Liver (tissue), 7 donors: ENCODE measurements at regions not wholly inside any gene's neighbourhood (a gene's known extent, or its start where the extent isn't known, plus 50 kb on each side); places are given as distances from the start of the nearest gene placed in this dataset.

Experiments used
- DNase-seq: peaks from one replicate; pipeline ENCODE4 v3.0.0-alpha.2; 2017; ENCODE audit warnings: low spot score
- H3K27ac ChIP-seq, 2 donors: one replicate each; pipeline ENCODE4 v1.7.0; 2013; ENCODE audit warnings: inconsistent platforms in 2 of 2, low read length in 2 of 2, control low read depth in 1 of 2, low read depth in 1 of 2, mild to moderate bottlenecking in 1 of 2
- H3K27me3 ChIP-seq, 4 donors: one replicate each; pipeline versions ENCODE4 v1.6.1 to v1.7.0; 2013; ENCODE audit warnings: low read length in 3 of 4, inconsistent platforms in 1 of 4, mild to moderate bottlenecking in 1 of 4, moderate library complexity in 1 of 4; ENCODE audit not compliant: control insufficient read depth in 4 of 4, insufficient read depth in 4 of 4
- H3K36me3 ChIP-seq, 4 donors: one replicate each; pipeline versions ENCODE4 v1.6.1 to v1.7.0; 2013; ENCODE audit warnings: low read length in 3 of 4, mild to moderate bottlenecking in 3 of 4, low read depth in 1 of 4, moderate library complexity in 1 of 4; ENCODE audit not compliant: control insufficient read depth in 4 of 4, insufficient read depth in 3 of 4
- H3K4me1 ChIP-seq, 4 donors: one replicate each; pipeline versions ENCODE4 v1.6.1 to v1.7.0; 2013; ENCODE audit warnings: low read length in 3 of 4, mild to moderate bottlenecking in 3 of 4, moderate library complexity in 1 of 4; ENCODE audit not compliant: control insufficient read depth in 4 of 4, insufficient read depth in 4 of 4
- H3K4me3 ChIP-seq, 3 donors: one replicate each; pipeline versions ENCODE4 v1.6.1 to v1.7.0; 2013; ENCODE audit warnings: low read length in 3 of 3, control low read depth in 1 of 3, low read depth in 1 of 3, mild to moderate bottlenecking in 1 of 3
- H3K9ac ChIP-seq, 2 donors: one replicate each; pipeline ENCODE4 v1.7.0; 2013; ENCODE audit warnings: low read length in 2 of 2, mild to moderate bottlenecking in 2 of 2, moderate library complexity in 2 of 2, control low read depth in 1 of 2, low read depth in 1 of 2
- H3K9me3 ChIP-seq, 4 donors: one replicate each; pipeline versions ENCODE4 v1.6.1 to v1.7.0; 2013; ENCODE audit warnings: low read length in 3 of 4; ENCODE audit not compliant: control insufficient read depth in 4 of 4
- ATF3 ChIP-seq: IDR thresholded peaks from 2 replicates; pipeline ENCODE4 v1.6.1; 2016; ENCODE audit warnings: antibody characterized with exemption
- EGR1 ChIP-seq, 2 donors: IDR thresholded peaks; 2 replicates each; pipeline ENCODE4 v1.6.1; 2016 to 2018; ENCODE audit warnings: antibody characterized with exemption in 2 of 2, low read depth in 2 of 2
- FOXA1 ChIP-seq: IDR thresholded peaks from 2 replicates; pipeline ENCODE4 v1.6.1; 2016; ENCODE audit warnings: antibody characterized with exemption
- FOXA2 ChIP-seq: IDR thresholded peaks from 2 replicates; pipeline ENCODE4 v1.6.1; 2016; ENCODE audit warnings: antibody characterized with exemption
- GABPA ChIP-seq, 2 donors: IDR thresholded peaks in 1 of 2; conservative IDR thresholded peaks in 1 of 2; 2 replicates each; pipeline ENCODE4 v1.6.1; 2016; ENCODE audit warnings: antibody characterized with exemption in 2 of 2, mild to moderate bottlenecking in 1 of 2, moderate library complexity in 1 of 2
- HNF4A ChIP-seq, 2 donors: conservative IDR thresholded peaks; 2 replicates each; pipeline ENCODE4 v1.6.1; 2016; ENCODE audit warnings: antibody characterized with exemption in 2 of 2, mild to moderate bottlenecking in 2 of 2
- HNF4G ChIP-seq: IDR thresholded peaks from 2 replicates; pipeline ENCODE4 v1.6.1; 2016; ENCODE audit warnings: antibody characterized with exemption
- JUND ChIP-seq, 2 donors: IDR thresholded peaks; 2 replicates each; pipeline ENCODE4 v1.6.1; 2016; ENCODE audit warnings: antibody characterized with exemption in 2 of 2
- NR2F2 ChIP-seq: IDR thresholded peaks from 2 replicates; pipeline ENCODE4 v1.6.1; 2016; ENCODE audit warnings: antibody characterized with exemption
- RAD21 ChIP-seq, 2 donors: IDR thresholded peaks; 2 replicates each; pipeline ENCODE4 v1.6.1; 2016; ENCODE audit warnings: antibody characterized with exemption in 2 of 2, mild to moderate bottlenecking in 2 of 2
- RXRA ChIP-seq, 2 donors: IDR thresholded peaks; 2 replicates each; pipeline ENCODE4 v1.6.1; 2017 to 2018; ENCODE audit warnings: antibody characterized with exemption in 2 of 2, mild to moderate bottlenecking in 1 of 2
- SP1 ChIP-seq: IDR thresholded peaks from 2 replicates; pipeline ENCODE4 v1.6.1; 2018; ENCODE audit warnings: antibody characterized with exemption, mild to moderate bottlenecking
- WGBS: extraction: QIAGEN DNeasy Blood & Tissue Kit; methylation state at CpG from one replicate; pipeline ENCODE4 v1.1.7; 2013; 5-methylcytosine and 5-hydroxymethylcytosine counted together
- TF ChIP-seq, protein P1 (sequence below): IDR thresholded peaks from 2 replicates; pipeline ENCODE4 v1.6.1; 2016; ENCODE audit warnings: antibody characterized with exemption, mild to moderate bottlenecking
- TF ChIP-seq, protein P2 (sequence below): IDR thresholded peaks from 2 replicates; pipeline ENCODE4 v1.6.1; 2016; ENCODE audit warnings: antibody characterized with exemption
- TF ChIP-seq, protein P3 (sequence below): IDR thresholded peaks from 2 replicates; pipeline ENCODE4 v1.6.1; 2016; ENCODE audit warnings: antibody characterized with exemption
- donor health status: healthy.
- donor health status: healthy.
- donor health status: healthy.
- donor health status: healthy.

DNA sequence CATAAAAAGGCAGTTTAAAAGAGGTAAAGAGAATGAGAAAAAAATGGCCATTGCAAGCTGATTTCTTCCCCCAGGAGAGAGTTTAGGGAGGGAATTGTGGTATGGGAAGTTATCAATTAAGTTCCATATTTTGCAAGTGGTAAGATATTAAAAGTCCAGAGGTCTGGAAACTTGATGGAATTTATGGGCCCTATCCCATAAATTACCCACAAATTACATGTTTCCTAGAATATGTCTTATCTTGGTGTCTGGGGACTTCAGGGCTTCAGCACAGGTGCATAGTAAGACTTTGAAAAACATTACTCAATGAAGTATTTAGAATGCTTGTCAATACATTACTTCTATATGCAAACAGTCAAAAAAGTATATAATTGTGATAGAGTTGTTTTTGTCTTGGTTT lies 614.9 kb upstream of the LRRC4C start:
- TF ChIP-seq HNF4A (conservative IDR thresholded peaks at IDR 0.05) (no peak), EGR1 (IDR thresholded peaks at IDR 0.05; ENCODE audit: low read depth in 2 of 2) (no peak), NR2F2 (no peak), FOXA2 (no peak), FOXA1 (no peak), SP1 (no peak), HNF4G (no peak)
- TF ChIP-seq, protein P1, sequence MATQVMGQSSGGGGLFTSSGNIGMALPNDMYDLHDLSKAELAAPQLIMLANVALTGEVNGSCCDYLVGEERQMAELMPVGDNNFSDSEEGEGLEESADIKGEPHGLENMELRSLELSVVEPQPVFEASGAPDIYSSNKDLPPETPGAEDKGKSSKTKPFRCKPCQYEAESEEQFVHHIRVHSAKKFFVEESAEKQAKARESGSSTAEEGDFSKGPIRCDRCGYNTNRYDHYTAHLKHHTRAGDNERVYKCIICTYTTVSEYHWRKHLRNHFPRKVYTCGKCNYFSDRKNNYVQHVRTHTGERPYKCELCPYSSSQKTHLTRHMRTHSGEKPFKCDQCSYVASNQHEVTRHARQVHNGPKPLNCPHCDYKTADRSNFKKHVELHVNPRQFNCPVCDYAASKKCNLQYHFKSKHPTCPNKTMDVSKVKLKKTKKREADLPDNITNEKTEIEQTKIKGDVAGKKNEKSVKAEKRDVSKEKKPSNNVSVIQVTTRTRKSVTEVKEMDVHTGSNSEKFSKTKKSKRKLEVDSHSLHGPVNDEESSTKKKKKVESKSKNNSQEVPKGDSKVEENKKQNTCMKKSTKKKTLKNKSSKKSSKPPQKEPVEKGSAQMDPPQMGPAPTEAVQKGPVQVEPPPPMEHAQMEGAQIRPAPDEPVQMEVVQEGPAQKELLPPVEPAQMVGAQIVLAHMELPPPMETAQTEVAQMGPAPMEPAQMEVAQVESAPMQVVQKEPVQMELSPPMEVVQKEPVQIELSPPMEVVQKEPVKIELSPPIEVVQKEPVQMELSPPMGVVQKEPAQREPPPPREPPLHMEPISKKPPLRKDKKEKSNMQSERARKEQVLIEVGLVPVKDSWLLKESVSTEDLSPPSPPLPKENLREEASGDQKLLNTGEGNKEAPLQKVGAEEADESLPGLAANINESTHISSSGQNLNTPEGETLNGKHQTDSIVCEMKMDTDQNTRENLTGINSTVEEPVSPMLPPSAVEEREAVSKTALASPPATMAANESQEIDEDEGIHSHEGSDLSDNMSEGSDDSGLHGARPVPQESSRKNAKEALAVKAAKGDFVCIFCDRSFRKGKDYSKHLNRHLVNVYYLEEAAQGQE: no peak
- Histone ChIP-seq H3K9me3 (no peaks in the 10 kb centered on the region), H3K9ac (no peak overlapping the region), H3K4me1 (no peaks in the 10 kb centered on the region), H3K27me3 (no peaks in the 10 kb centered on the region), H3K27ac (no peak overlapping the region), H3K4me3 (no peak overlapping the region), H3K36me3 (no peaks in the 10 kb centered on the region)
- no peak for DNase-seq

- H3K9me3 ChIP-seq: no peaks in the 10 kb centered on the region
- TF ChIP-seq, protein P2, sequence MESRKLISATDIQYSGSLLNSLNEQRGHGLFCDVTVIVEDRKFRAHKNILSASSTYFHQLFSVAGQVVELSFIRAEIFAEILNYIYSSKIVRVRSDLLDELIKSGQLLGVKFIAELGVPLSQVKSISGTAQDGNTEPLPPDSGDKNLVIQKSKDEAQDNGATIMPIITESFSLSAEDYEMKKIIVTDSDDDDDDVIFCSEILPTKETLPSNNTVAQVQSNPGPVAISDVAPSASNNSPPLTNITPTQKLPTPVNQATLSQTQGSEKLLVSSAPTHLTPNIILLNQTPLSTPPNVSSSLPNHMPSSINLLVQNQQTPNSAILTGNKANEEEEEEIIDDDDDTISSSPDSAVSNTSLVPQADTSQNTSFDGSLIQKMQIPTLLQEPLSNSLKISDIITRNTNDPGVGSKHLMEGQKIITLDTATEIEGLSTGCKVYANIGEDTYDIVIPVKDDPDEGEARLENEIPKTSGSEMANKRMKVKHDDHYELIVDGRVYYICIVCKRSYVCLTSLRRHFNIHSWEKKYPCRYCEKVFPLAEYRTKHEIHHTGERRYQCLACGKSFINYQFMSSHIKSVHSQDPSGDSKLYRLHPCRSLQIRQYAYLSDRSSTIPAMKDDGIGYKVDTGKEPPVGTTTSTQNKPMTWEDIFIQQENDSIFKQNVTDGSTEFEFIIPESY: no peak
- no peak for TF ChIP-seq RAD21 (IDR thresholded peaks at IDR 0.05)
- TF ChIP-seq GABPA (IDR thresholded peaks at IDR 0.05 in 1 of 2, conservative IDR thresholded peaks at IDR 0.05 in 1 of 2): no peak
- no peak for TF ChIP-seq JUND (IDR thresholded peaks at IDR 0.05)
- TF ChIP-seq, protein P3, sequence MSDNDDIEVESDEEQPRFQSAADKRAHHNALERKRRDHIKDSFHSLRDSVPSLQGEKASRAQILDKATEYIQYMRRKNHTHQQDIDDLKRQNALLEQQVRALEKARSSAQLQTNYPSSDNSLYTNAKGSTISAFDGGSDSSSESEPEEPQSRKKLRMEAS: no peak
- TF ChIP-seq SP1: no peak
- no peak for TF ChIP-seq ATF3
- no peak for TF ChIP-seq RXRA (IDR thresholded peaks at IDR 0.05)
- TF ChIP-seq NR2F2: no peak
- H3K27me3 ChIP-seq: no peaks in the 10 kb centered on the region
- no peak overlapping the region for H3K9ac ChIP-seq
- no peak for DNase-seq
- H3K4me1 ChIP-seq: no peaks in the 10 kb centered on the region
- no peak overlapping the region for H3K27ac ChIP-seq
- WGBS: 71% methylated on average over 1 of the region's 1 CpG
- no peak overlapping the region for H3K4me3 ChIP-seq
- no peaks in the 10 kb centered on the region for H3K36me3 ChIP-seq
Observed at GRCh38 chr11:42075180-42075579, 615.7 kb upstream of the LRRC4C start.
